OCI-LY7 (cell line): ENCODE measurements at regions not wholly inside any gene's neighbourhood (a gene's known extent, or its start where the extent isn't known, plus 50 kb on each side); places are given as distances from the start of the nearest gene placed in this dataset.

Experiments
- BruUV-seq: library from RNA; stranded (reverse); fragments of 400-500 nt; replicated peaks from 2 replicates; lab custom pipeline; 2021; lab: Mats Ljungman, UMichigan
- CTCF ChIA-PET: fragments of 300-600 bp; sonication (Branson Sonifier 250); formaldehyde crosslinking; loops from one replicate; lab custom pipeline; 2022; ENCODE audit warnings: antibody characterized with exemption; ENCODE audit not compliant: unreplicated experiment; lab: Charles Lee
- POLR2A ChIA-PET: fragments of 300-600 bp; sonication (Branson Sonifier 250); formaldehyde crosslinking; loops from one replicate; lab custom pipeline; 2022; ENCODE audit warnings: antibody characterized with exemption; lab: Charles Lee
- DNase-seq: peaks from one replicate; pipeline ENCODE4 v3.0.0-alpha.2; 2015; ENCODE audit warnings: low spot score
- H2AFZ ChIP-seq: fragments of 200-600 bp; sonication (generic), shearing (Covaris generic); 2 replicates; pipeline ENCODE4 v1.6.1; 2014; ENCODE audit warnings: mild to moderate bottlenecking, antibody characterized with exemption, low read length, moderate library complexity
- H3K27ac ChIP-seq: fragments of 200-600 bp; sonication (generic); 2 replicates; pipeline ENCODE4 v1.5.1; 2014; ENCODE audit warnings: mixed run types, low read depth, mild to moderate bottlenecking, moderate library complexity, low read length, inconsistent platforms; ENCODE audit not compliant: poor library complexity, severe bottlenecking
- H3K36me3 ChIP-seq: fragments of 200-600 bp; sonication (generic); 2 replicates; pipeline ENCODE4 v1.6.1; 2014; ENCODE audit warnings: mild to moderate bottlenecking, antibody characterized with exemption, low read length, moderate library complexity, mixed read lengths; ENCODE audit not compliant: insufficient read depth
- H3K4me1 ChIP-seq: fragments of 200-600 bp; sonication (generic); 2 replicates; pipeline ENCODE4 v1.5.1; 2014; ENCODE audit warnings: mild to moderate bottlenecking, low read length; ENCODE audit not compliant: insufficient read depth, poor library complexity, severe bottlenecking
- H3K4me2 ChIP-seq: fragments of 200-600 bp; sonication (generic); 2 replicates; pipeline ENCODE4 v1.6.1; 2014; ENCODE audit warnings: mild to moderate bottlenecking, low read length
- H3K4me3 ChIP-seq: fragments of 200-600 bp; sonication (generic); 2 replicates; pipeline ENCODE4 v1.5.1; 2014; ENCODE audit warnings: mild to moderate bottlenecking, low read depth, low read length; ENCODE audit not compliant: poor library complexity, severe bottlenecking
- H3K79me2 ChIP-seq: fragments of 200-600 bp; sonication (generic); 2 replicates; pipeline ENCODE4 v1.6.1; 2016; ENCODE audit warnings: low read depth, mild to moderate bottlenecking, low read length, moderate library complexity, mixed read lengths; ENCODE audit not compliant: insufficient read depth
- H3K9me2 ChIP-seq: fragments of 200-600 bp; sonication (generic); 2 replicates; pipeline ENCODE4 v1.6.1; 2016; ENCODE audit warnings: mild to moderate bottlenecking, low read length, mixed read lengths; ENCODE audit not compliant: insufficient read depth
- H3K9me3 ChIP-seq: fragments of 200-600 bp; sonication (generic); 2 replicates; pipeline ENCODE4 v1.6.1; 2014; ENCODE audit warnings: mild to moderate bottlenecking, mixed run types, low read length, mixed read lengths
- H4K20me1 ChIP-seq: fragments of 200-600 bp; sonication (generic); 2 replicates; pipeline ENCODE4 v1.6.1; 2014; ENCODE audit warnings: mild to moderate bottlenecking, antibody characterized with exemption, low read length, moderate library complexity, mixed read lengths; ENCODE audit not compliant: insufficient read depth
- EZH2phosphoT487 ChIP-seq: fragments of 200-600 bp; sonication (generic); IDR thresholded peaks from 2 replicates; pipeline ENCODE4 v1.6.1; 2018; ENCODE audit warnings: low read depth, borderline replicate concordance, mild to moderate bottlenecking, mixed run types, antibody characterized with exemption, low read length, moderate library complexity, mixed read lengths
- intact Hi-C: fragments of 100-400 bp; cut with micrococcal nuclease; formaldehyde crosslinking; loops from one replicate; pipeline ENCODE4 v1.10.0; 2022; ENCODE audit not compliant: unreplicated experiment
- TF ChIP-seq, protein P1 (sequence below): fragments of 200-600 bp; sonication (generic); conservative IDR thresholded peaks from 2 replicates; pipeline ENCODE4 v1.5.1; 2014; ENCODE audit warnings: mild to moderate bottlenecking, antibody characterized with exemption, low read length, moderate library complexity, mixed read lengths

DNA sequence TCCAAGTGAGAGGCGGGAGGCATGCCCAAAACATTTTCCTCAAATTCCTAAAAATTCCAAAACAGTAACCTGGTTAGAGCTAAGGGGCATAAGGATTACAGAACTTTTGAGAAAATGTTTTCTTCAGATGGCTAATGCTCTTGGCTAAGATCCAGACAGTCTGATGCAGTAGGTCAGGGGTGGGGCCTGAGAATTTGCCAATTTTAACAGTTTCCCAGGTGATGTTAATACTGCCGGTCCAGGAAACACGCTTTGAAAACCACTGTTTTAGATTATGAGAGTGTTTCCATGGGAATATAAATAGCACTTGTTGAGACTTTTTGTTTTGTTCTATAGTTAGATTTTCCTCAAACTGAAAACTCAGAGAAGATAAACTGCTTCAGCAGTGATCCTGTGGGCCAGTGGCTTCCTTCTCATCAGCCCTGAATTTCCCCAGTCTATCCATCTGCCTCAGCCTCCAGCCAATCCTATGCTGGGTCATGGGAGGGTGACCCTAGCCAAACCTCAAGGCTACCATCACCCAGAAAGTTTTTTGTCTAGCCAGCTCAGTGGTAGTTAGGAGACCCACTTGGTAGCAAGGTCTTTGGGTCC is 71.6 kb upstream of the ACP3 start:
- Histone ChIP-seq H3K27ac (no peak overlapping the region), H3K9me3 (no peaks in the 10 kb centered on the region), H3K36me3 (no peaks in the 10 kb centered on the region), H4K20me1 (no peaks in the 10 kb centered on the region), H3K4me2 (no peak overlapping the region), H3K4me1 (no peaks in the 10 kb centered on the region), H3K79me2 (no peaks in the 10 kb centered on the region), H3K9me2 (no peaks in the 10 kb centered on the region), H2AFZ (no peak overlapping the region), H3K4me3 (no peak overlapping the region)
- BruUV-seq: no TSS peak
- ChIA-PET CTCF (no interaction called here), POLR2A (interaction anchor here (0.5 to 0.6 kb wide), 2 partner anchors 779 to 1498 kb away, joined by 3 to 4 read pairs; no protein-coding TSS in a partner anchor)
- no peak for TF ChIP-seq EZH2phosphoT487
- TF ChIP-seq, protein P1, sequence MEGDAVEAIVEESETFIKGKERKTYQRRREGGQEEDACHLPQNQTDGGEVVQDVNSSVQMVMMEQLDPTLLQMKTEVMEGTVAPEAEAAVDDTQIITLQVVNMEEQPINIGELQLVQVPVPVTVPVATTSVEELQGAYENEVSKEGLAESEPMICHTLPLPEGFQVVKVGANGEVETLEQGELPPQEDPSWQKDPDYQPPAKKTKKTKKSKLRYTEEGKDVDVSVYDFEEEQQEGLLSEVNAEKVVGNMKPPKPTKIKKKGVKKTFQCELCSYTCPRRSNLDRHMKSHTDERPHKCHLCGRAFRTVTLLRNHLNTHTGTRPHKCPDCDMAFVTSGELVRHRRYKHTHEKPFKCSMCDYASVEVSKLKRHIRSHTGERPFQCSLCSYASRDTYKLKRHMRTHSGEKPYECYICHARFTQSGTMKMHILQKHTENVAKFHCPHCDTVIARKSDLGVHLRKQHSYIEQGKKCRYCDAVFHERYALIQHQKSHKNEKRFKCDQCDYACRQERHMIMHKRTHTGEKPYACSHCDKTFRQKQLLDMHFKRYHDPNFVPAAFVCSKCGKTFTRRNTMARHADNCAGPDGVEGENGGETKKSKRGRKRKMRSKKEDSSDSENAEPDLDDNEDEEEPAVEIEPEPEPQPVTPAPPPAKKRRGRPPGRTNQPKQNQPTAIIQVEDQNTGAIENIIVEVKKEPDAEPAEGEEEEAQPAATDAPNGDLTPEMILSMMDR: no peak
- intact Hi-C loops: no loop called here
- DNase-seq: no peak

DNA sequence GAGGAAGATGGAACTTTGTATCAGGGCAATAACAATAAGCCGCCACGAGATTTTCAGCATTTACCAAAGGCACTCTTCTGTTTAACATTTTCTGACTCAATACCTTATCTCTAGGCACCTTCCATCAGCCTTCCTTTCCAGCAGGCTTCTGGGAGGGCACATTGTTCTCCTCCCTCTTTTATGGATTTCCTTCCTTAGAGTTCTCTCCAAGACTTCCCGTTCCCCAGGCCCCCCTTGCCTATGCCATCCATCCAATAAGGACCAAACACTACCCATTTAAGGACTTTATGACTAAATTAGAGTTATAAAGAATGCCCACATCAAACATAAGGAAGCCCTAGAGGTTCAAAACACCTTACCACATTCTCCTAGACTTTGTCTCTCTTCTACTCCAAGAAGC is 71.0 kb upstream of the ACP3 start:
- BruUV-seq: no TSS peak

DNA sequence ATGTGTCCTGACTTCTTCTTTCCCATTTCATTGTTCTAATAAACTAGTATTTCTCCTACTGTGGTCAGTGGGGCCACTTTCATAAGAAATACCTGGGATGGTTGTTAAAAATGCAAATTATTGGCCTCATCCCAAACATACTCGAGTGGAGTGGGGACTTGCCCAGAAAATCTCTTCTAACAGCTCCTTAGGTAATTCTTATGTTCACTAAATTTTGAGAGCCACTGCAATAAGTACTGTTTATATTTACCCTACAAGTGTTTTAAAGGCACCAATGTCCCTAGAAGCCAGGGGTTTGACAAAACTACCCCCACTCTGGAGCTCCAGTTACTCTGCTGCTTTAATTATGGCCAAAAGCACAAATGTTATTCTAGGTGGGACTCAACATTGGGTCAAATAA is 70.0 kb upstream of the ACP3 start:
- CTCF ChIA-PET: no interaction called here

More for the DNA sequence above, 71.0 kb upstream of the ACP3 start:
- no peak overlapping the region for H3K27ac ChIP-seq
- POLR2A ChIA-PET: interaction anchor here (0.5 to 0.6 kb wide), 2 partner anchors 780 to 1499 kb away, joined by 3 to 4 read pairs; no protein-coding TSS in a partner anchor
- no peaks in the 10 kb centered on the region for H4K20me1 ChIP-seq
- no peaks in the 10 kb centered on the region for H3K79me2 ChIP-seq
- intact Hi-C loops: no loop called here
- H3K9me3 ChIP-seq: no peaks in the 10 kb centered on the region
- H3K4me2 ChIP-seq: no peak overlapping the region
- H3K4me3 ChIP-seq: no peak overlapping the region
- TF ChIP-seq, protein P1: no peak
- no peak for TF ChIP-seq EZH2phosphoT487
- H3K36me3 ChIP-seq: no peaks in the 10 kb centered on the region
- H3K9me2 ChIP-seq: no peaks in the 10 kb centered on the region
- DNase-seq: no peak
- CTCF ChIA-PET: no interaction called here
- no peaks in the 10 kb centered on the region for H3K4me1 ChIP-seq
- H2AFZ ChIP-seq: no peak overlapping the region

More for the DNA sequence above, 70.0 kb upstream of the ACP3 start:
- H3K4me1 ChIP-seq: no peaks in the 10 kb centered on the region
- no peaks in the 10 kb centered on the region for H3K9me3 ChIP-seq
- H2AFZ ChIP-seq: no peak overlapping the region
- DNase-seq: no peak
- no peaks in the 10 kb centered on the region for H4K20me1 ChIP-seq
- H3K36me3 ChIP-seq: no peaks in the 10 kb centered on the region
- POLR2A ChIA-PET: interaction anchor here (0.6 kb wide), 1 partner anchor 97 kb away, joined by 3 read pairs; no protein-coding TSS in a partner anchor
- intact Hi-C loops: no loop called here
- H3K79me2 ChIP-seq: no peaks in the 10 kb centered on the region
- H3K4me3 ChIP-seq: no peak overlapping the region
- no peak for TF ChIP-seq EZH2phosphoT487
- TF ChIP-seq, protein P1: no peak
- no peaks in the 10 kb centered on the region for H3K9me2 ChIP-seq
- no peak overlapping the region for H3K27ac ChIP-seq
- no peak overlapping the region for H3K4me2 ChIP-seq
- no TSS peak for BruUV-seq
